ENCODE measurements at regions not wholly inside any gene's neighbourhood (a gene's known extent, or its start where the extent isn't known, plus 50 kb on each side); places are given as distances from the start of the nearest gene placed in this dataset.

GRCh38 chr3:194844046-194844445 lies 158.4 kb downstream of the FAM43A start:
- Histone ChIP-seq H3K4me3 (no peak overlapping the region), H3K36me3 (no peaks in the 10 kb centered on the region), H3K27me3 (no peaks in the 10 kb centered on the region), H3K9me3 (no peaks in the 10 kb centered on the region), H3K27ac (no peak overlapping the region), H3K4me1 (no peaks in the 10 kb centered on the region)
- no peak for DNase-seq
- intact Hi-C loops (cut with DNase I; ENCODE audit: low total_unique reads), result no loop called here
- in situ Hi-C loops (cut with MboI; ENCODE audit: low pct_ligation_motif_present in 1 of 4, low pct_unique_long_range_greater_than_20kb in 1 of 4, low sequenced_read_pairs in 3 of 4), result no loop called here
- 77% methylated on average over 3 of the region's 3 CpGs; no CpG with 5 or more reads in 1 of the 2 donors for WGBS, 2 donors (ENCODE audit: low coverage in 1 of 2)
- TF ChIP-seq EP300 (IDR thresholded peaks at IDR 0.05; ENCODE audit: low read depth), result no peak

GRCh38 chr3:194849166-194849875 lies 163.6 kb downstream of the FAM43A start:
- Histone ChIP-seq H3K27me3 (no peaks in the 10 kb centered on the region), H3K4me3 (no peak overlapping the region), H3K9me3 (no peaks in the 10 kb centered on the region), H3K27ac (no peak overlapping the region), H3K36me3 (no peaks in the 10 kb centered on the region), H3K4me1 (peaks cover 0 to 7% (median 4%) of the 10 kb centered on the region in 4 donors)
- intact Hi-C loops (cut with DNase I; ENCODE audit: low total_unique reads), result no loop called here
- TF ChIP-seq POLR2AphosphoS5 (IDR thresholded peaks at IDR 0.05), result no peak
- 53 to 55% methylated on average over 5 to 6 of the region's 6 CpGs for WGBS, 2 donors (ENCODE audit: low coverage in 1 of 2)
- in situ Hi-C loops (cut with MboI; ENCODE audit: low pct_ligation_motif_present in 1 of 4, low pct_unique_long_range_greater_than_20kb in 1 of 4, low sequenced_read_pairs in 3 of 4), result no loop called here
- DNase-seq, result no peak

- no peaks in the 10 kb centered on the region for H3K27me3 ChIP-seq
- no peak overlapping the region for H3K27ac ChIP-seq
- 92 to 93% methylated on average over 3 to 5 of the region's 5 CpGs for WGBS, 2 donors (ENCODE audit: low coverage in 1 of 2)
- no peak for DNase-seq
- no peak for TF ChIP-seq POLR2AphosphoS5 (IDR thresholded peaks at IDR 0.05)
- intact Hi-C loops (cut with DNase I; ENCODE audit: low total_unique reads) (no loop called here), in situ Hi-C loops (cut with MboI; ENCODE audit: low pct_ligation_motif_present in 1 of 4, low pct_unique_long_range_greater_than_20kb in 1 of 4, low sequenced_read_pairs in 3 of 4) (no loop called here)
- no peaks in the 10 kb centered on the region for H3K36me3 ChIP-seq
- peaks cover 0 to 17% (median 14%) of the 10 kb centered on the region in 4 donors for H3K4me1 ChIP-seq
- no peak overlapping the region for H3K4me3 ChIP-seq
- H3K9me3 ChIP-seq, result no peaks in the 10 kb centered on the region
Measured at GRCh38 chr3:194851254-194851653, 165.6 kb downstream of the FAM43A start.

- Histone ChIP-seq H3K4me3 (no peak overlapping the region), H3K36me3 (no peaks in the 10 kb centered on the region), H3K27ac (no peak overlapping the region), H3K4me1 (peaks cover 0 to 17% (median 14%) of the 10 kb centered on the region in 4 donors), H3K27me3 (no peaks in the 10 kb centered on the region), H3K9me3 (no peaks in the 10 kb centered on the region)
- intact Hi-C loops (cut with DNase I; ENCODE audit: low total_unique reads) (no loop called here), in situ Hi-C loops (cut with MboI; ENCODE audit: low pct_ligation_motif_present in 1 of 4, low pct_unique_long_range_greater_than_20kb in 1 of 4, low sequenced_read_pairs in 3 of 4) (no loop called here)
- 89 to 94% methylated on average over 2 to 5 of the region's 5 CpGs for WGBS, 2 donors (ENCODE audit: low coverage in 1 of 2)
- no peak for DNase-seq
- TF ChIP-seq CTCF (IDR thresholded peaks at IDR 0.05) (no peak), POLR2A (IDR thresholded peaks at IDR 0.05) (no peak), EP300 (IDR thresholded peaks at IDR 0.05; ENCODE audit: low read depth) (no peak), POLR2AphosphoS5 (IDR thresholded peaks at IDR 0.05) (no peak)
Measured at GRCh38 chr3:194851941-194852340, 166.3 kb downstream of the FAM43A start.

GRCh38 chr3:194852345-194852744 lies 166.7 kb downstream of the FAM43A start:
- 90% methylated on average over 22 of the region's 22 CpGs; no CpG with 5 or more reads in 1 of the 2 donors for WGBS, 2 donors (ENCODE audit: low coverage in 1 of 2)
- in situ Hi-C loops (cut with MboI; ENCODE audit: low pct_ligation_motif_present in 1 of 4, low pct_unique_long_range_greater_than_20kb in 1 of 4, low sequenced_read_pairs in 3 of 4) (no loop called here), intact Hi-C loops (cut with DNase I; ENCODE audit: low total_unique reads) (no loop called here)
- no peak overlapping the region for H3K27ac ChIP-seq
- no peaks in the 10 kb centered on the region for H3K9me3 ChIP-seq
- peaks cover 0 to 17% (median 14%) of the 10 kb centered on the region in 4 donors for H3K4me1 ChIP-seq
- no peak overlapping the region for H3K4me3 ChIP-seq
- TF ChIP-seq EP300 (IDR thresholded peaks at IDR 0.05; ENCODE audit: low read depth) (no peak), POLR2AphosphoS5 (IDR thresholded peaks at IDR 0.05) (no peak), CTCF (IDR thresholded peaks at IDR 0.05) (no peak), POLR2A (IDR thresholded peaks at IDR 0.05) (no peak)
- no peaks in the 10 kb centered on the region for H3K36me3 ChIP-seq
- H3K27me3 ChIP-seq, result no peaks in the 10 kb centered on the region
- DNase-seq, result no peak

Measured in transverse colon (tissue), 4 donors.